ENCODE measurements at regions not wholly inside any gene's neighbourhood (a gene's known extent, or its start where the extent isn't known, plus 50 kb on each side); places are given as distances from the start of the nearest gene placed in this dataset.
A peak's percentile ranks its signal among the peaks of the same experiment; 100 is the strongest.

DNA sequence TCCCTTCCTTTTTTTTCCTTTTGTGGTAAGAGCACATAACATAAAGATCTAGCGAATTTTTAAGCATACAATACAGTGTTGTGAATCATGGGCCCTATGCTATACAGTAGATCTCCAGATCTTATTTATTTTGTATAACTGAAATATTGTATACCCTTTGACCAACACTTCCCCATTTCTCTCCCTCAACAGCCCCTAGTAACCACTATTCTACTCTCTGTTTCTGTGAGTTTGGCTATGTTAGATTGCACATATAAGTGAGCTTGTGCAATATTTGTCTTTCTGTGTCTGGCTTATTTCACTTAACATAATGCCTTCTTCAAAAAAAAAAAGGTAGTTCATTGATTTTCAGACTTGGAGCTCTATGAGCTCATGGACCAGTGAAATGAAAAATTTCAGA is 180.5 kb downstream of the C11orf91 start:
- no peak for DNase-seq

DNA sequence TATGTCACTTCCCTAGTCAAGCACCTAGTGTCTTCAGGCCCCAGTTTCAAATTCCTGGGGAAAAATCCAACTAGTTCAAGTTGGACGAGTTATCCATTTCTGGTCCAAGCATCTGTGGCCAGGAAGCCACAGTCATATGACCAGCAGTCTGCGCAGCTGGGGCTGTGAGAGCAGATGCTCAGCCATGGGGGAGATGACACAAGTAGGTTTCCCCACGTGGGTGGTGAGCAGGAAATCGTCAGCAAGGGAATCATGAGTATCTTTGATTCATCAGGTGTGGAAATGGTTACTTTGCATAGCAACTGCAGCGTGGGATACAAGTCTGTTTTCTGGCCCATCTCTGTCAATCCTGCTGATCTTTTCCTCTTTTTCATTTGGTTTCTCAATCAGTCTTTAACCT is 185.3 kb downstream of the C11orf91 start:
- DNase-seq: no peak

DNA sequence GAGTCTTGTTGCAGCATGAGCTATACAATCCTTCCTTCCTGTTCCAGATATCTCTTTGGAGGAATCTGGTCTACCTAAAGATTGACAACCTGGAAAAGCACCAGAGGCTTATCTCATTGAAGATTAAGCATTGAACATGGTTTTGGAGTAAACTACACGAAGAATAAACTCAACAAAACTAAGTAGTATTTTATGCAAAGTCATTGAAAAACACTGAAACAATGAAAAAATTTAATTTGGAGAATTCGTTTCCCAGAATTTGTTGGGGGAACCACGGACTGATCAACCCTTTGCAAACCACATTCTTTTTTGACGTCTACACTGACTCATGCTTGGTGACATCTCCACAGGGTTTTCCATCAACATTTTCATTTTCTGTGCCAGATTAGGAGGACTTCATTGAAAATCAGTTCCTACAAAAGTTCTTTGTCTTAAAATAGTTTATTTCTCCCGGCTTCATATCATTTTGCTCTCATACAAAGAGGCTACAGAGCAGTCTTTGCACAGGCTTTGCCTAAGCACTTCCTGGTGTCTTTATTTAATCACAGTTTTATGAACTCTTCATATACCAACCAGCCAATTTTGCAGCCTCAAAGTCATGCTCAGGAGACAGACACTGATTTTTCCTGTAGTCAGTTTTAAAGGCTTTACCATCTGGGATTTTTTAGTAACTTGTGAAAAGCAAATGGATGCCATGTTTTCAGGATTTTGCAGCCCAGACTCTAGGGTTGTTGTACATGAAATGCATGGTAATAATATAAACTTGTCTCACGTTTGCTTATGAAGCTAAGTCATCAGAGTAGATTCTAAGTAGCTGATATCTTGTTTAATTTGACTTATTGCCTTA is 186.3 kb downstream of the C11orf91 start:
- DNase-seq: no peak

DNA sequence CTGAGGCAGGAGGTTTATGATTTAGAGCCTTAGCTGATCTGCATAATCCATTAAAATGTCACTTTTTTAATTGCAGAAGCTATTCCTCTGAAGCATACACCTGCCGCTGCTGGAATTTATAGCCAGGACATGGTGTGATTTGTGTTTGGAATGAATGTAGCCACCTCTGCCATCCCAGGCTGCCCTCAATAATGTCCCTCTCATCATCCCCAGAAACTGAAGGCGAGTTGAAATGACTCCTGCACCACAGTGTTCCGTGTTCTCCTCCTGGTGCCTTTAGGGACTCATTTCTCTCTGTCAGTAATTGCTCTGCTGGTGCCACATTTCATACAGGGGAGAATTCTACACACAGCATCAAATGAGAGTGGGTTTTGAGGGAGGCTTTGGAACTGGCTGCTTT is 191.0 kb downstream of the C11orf91 start:
- no peak for DNase-seq

DNA sequence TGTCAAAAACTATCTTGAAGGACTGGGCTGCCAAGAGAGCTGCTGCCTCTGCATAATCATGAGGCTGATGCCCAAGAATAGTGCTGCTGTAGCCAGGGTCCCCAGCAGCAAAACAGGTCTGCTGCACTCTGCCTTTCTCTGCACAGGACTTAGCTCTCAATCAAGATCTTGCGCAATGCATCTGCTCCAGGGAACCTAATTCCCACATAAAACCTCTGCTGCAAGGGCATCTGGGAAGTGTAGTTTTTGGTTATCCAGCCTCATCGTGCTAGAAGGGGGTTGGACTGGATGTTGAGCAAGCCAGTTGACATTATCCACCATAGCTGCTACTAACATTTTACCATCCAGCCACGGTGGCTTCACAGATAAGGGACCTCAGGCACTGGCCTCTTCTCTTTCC is 192.7 kb downstream of the C11orf91 start:
- no peak for DNase-seq

DNA sequence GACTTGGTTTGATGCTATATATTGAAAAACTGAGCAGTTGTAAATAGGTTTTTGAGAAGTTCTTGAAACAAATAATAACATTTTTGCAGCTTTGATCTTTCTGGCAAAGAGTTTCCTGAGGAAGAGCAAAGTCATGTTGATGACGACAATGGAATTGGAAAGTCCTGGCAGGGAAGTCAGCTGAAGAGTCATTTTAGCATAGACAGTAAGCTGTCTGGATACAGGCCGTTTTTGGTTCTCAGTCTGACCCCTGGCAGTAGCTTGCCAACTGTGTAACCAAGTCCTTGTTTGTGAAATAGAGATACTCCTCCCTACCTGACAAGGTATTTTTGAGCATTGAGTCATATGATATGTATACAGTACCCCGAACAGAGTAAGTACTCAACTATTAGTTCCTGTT is 193.3 kb downstream of the C11orf91 start:
- DNase-seq: no peak

DNA sequence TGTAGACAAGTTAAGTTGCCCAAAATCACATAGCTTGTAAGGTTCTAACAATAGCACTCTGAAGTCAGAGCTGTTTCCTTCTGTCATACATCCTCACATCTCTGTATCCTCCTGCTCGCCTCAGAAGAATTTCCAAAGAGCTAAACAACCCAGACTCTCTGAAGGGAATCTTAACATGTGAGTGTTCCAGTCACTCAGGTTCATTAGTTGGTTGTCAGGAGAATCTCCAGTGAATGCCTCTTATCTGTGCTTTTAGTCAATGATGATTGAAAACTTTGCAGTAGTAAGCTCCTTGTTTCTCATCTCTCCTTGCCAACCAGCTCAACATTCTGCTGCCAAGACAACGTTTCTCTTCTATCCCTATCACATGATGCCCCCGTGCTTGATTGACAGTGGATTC is 195.5 kb downstream of the C11orf91 start:
- DNase-seq: no peak

DNA sequence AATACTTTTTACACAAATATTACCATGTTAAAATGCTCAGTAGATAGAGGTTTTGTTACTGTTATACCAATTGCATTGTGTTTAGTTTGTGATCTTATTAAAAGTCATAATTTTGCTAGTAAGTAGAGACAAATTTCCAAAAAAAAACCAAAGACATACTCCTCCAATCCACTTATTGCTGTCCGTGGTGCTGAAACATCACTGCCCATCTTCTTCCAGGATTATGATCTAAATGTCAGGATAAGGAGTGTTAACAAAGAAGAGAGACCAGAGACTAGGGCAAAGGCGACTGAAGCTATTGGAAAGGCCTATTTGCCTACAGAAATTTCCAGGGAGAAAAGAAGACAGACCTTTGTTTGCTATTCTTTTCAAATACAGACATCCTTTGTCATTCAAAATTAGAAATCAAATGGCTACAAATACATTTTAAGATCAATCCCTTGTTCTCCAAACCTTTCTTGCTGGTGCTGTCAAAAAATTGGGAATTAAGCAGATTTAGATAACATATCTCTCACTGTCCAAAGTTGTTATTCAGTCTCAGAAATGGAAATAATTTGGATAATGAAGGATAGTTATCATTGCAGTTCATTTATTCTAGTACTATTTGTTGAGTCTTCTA is 199.7 kb downstream of the C11orf91 start:
- DNase-seq: no peak

DNA sequence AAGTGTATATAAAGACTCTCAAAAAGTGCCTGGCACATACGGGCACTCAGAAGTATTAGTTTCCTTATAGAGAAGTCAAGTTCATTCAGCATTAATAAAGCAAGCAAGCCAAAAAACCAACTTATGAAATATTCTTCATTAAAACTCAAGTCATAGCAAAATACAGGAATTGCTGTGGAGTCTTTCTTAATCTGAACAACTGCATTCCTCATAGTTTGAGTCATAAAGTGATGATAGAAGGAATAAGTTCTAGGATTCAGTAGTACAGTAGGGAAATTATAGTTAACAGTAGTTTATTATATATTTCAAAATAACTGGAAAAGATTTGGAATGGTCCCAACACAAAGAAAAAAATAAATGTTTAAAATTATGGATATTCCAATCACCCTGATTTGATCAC is 200.3 kb downstream of the C11orf91 start:
- no peak for DNase-seq

DNA sequence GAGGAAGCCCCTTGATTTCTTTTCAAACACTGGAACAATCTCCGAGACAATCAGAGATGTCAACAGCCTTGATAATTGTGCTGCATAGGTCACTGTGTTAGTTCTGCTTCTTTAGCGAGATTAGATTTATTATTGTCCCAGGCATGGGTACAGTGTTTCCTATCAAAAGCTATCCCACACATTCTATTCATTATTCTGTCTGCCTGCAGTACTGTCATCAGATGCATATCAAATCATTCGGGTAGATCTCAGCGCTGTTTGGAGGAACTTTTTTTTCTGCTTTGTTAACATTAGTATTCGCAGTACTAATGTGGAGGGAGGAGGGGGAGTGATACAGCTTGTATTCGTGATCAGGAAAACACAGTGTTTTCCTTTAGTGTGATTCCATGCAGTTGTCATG is 208.0 kb downstream of the C11orf91 start:
- DNase-seq: no peak

DNA sequence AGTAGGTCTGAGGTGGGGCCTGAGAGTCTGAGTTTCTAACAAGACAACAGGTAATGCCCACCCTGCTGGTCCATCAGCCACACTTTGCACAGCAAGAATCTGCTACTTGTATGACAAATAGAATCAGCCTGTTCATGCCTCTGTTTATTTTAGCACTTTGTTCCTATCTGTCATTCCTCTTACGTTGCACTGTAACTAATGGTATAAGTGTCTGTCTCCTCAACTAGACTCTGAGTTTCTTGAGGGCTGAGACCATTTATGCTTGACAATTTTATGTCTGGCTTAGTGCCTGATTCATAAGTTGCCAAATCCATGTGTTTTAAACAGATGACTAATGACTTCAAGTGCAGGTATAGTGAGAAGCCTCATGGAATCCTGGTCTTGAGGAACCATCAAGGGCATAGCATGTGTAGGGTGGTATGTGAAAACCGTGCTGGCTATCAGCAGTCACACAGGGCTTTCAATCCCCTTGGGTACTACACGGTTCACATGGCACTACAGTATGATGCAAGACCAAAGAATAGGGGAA is 209.7 kb downstream of the C11orf91 start:
- no peak for DNase-seq

DNA sequence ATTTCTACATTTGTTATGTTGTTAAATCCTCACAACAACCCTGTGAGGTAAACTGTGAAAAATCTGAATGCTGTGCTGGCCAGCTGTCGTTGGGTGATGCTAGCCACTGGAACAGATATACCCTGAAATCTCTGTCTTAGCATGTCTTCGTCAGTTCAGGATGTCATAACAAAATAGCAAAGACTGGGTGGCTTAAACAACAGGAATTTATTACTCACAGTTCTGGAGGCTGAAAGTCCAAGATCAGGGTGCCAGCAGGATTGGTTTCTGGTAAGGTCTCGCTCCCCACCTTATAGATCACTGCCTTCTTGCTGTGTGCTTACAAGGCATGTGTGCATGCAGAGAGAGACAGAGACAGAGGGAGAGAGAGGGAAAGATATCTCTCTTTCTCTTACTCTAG is 211.7 kb downstream of the C11orf91 start:
- DNase-seq: no peak

DNA sequence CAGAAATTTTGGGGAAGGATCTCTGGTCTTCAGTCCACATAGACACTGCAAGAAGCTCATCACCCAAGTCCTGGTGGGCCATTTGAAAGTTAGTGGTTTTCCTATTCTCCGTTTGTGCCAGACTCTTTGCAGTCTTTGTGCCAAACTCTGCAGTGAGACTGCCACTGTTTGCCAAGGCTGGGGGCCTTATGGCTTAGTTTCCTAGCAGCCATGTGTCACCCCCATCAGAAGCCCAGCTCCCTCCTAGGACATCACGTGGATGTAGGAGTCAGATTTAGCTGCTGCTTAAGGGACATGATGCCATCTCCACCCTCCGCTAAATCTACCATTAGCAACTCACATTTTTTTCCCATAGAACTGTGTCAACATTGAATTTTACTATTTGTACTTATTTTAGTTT is 220.0 kb downstream of the C11orf91 start:
- DNase-seq: no peak

DNA sequence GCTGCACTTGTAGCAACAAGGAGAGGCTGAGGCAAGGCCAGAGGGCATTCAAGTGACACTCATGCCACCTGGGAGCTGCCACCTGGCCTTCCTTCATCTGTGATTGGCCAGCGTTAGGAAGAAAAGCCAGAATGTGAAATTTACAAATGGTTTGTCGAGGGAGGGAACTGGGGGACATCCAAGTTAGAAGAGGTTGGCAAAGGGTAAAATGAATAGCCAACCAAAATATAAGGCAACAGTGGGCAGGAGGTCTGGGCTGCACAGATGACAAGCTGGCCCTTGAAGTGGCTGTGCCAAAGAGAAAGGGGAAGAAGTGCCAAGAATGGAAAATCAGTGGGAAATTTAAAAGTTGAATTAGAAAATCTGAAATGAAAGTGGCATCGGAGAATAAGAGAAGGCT is 221.4 kb downstream of the C11orf91 start:
- DNase-seq: no peak

DNA sequence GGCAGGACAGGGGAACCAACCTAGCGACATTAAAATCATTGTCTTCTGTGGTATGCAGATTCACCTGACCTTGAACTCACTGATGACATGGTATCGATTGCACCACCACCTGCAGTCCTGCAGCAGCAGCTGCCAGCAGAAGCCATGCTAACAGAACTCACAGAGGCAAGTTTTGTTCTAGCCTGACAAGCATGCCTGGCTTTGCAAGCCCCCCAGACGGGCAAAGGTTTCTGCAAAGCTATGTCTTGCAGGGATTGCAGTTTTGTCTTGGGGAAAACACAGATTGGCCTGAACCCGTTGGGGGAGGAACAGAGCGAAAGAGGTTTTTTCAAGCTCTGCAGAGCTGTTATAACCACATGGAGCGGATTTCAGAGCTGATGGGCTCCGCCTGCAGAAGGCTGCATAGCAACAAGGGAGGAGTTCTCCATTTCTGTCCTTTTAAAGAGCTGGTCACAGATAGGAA is 221.0 kb downstream of the HIPK3 start:
- peak in 1 of 2 experiments; percentile 83 for DNase-seq

DNA sequence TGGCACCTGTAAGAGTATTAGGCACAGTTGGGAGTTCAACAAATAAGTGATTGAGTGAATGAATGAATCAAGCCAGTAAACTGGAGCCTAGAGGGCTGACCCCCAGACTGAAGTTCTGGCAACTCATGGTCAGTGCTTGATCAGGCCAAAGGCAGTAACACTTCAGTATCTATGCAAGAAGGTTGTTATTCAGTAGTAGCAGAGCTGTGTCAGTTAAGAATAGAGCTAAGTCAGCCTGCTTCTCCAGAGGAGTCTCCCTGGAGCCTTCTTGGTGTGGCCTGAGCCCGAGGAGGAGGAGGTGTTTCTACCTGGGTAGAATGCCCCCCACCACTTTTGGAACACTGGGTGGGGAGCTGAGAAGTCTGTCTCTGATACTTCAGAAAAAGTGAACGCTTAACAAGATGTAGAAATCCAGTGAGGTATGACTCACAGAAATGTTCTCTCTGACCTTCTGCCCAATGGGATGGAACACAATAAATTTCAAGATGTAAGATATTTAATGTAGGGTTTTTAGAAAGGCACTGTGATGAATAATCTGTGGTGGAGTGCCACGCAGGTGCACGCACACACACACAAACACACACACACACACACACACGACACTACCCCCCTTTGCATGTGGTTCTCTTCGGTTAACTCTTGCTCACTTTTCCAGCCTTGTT is 219.9 kb downstream of the HIPK3 start:
- no peak for DNase-seq

DNA sequence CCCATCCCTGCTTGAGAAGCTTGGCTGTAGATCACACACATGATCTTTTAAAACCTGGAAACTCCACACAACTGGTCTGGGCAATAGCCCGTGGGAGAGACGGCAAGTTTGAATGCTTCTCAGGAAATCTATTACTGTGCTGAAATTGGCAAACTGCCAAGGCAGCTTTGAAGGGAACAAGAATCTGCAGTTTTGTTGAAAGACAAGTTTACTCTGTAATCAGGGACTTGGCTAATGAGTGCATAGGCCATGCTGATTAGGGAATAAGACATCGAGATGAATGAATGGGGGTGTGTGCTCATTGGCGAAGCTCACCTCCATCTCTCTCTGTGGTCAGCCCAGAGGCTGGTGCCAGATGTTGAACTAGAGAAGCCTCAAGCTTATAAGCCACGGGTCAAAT is 218.8 kb downstream of the HIPK3 start:
- DNase-seq: peak in 1 of 2 experiments; percentile 57

DNA sequence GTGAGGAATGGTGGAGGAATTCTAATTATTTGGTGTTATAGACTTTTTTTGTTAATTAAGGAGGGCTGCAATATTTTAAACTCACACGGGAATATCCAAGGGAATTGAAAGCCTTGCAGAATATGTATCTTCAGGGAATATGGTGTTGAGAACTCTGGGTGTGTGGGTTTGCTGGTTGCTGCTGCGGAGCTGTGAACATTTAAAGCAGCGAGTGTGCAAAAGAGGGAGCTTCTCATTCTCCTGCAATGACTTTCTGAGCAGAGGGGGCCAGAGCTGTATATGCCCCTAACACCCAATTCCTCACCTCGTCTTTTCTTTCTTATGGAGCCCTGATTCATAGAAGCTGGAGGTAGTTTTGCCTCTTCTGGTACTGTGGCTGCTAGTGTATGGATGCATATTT is 217.7 kb downstream of the HIPK3 start:
- DNase-seq: no peak

DNA sequence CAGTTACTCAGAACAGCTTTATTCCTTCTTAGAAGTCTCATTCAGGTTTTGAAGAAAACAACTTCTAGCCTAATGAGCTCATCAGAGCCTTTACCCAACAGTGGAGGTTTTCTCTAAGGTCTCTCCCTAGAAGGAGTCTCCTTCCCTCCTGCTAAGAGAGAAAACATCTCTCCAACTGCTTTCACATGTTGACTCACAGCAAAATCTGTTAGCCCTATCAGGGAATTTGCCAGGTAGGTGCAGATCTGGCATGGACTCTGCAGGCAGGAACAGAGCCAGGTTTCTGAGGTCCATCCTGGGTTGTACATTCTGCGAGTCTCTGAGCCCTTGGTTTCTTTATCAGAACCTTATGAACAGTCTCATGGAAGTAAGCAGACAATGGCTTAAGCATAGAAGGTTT is 214.4 kb downstream of the HIPK3 start:
- no peak for DNase-seq

DNA sequence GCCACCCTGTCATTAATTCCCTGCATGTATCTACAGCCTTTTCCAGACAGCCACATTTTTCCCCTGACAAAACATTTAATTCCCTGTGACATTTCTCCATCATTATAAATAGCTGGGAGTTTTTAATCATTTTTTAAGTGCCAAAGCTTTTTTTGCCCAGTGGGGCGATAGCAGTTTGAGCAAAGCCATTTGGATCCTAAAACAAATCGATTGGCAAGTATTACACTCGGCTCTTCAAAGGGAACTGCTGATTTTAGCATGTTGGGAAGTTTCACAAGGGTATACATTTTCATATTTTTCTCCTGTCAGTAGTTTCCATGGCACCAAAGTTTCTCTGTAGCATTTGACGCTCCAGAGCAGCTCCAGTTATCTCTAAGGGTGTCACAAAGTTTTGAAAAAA is 210.8 kb downstream of the HIPK3 start:
- DNase-seq: no peak

DNA sequence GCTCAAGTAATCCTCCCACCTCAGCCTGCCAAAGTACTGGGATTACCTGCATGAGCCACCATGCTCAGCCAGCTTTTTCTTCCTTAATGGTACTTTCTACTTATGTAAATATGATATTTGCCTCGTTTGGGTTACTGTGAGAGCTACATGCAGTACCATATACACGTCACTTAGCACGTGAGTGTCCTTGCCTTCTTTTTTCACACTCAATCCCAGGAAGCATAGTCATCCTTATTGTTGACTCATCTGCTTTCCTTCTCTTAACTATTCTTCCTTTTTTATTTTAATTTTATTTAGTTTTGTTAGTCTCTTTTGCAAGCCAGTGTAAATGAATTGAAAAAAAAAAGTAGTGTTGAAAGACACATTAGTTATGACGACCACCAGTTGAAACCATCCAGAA is 205.9 kb downstream of the HIPK3 start:
- DNase-seq: no peak

DNA sequence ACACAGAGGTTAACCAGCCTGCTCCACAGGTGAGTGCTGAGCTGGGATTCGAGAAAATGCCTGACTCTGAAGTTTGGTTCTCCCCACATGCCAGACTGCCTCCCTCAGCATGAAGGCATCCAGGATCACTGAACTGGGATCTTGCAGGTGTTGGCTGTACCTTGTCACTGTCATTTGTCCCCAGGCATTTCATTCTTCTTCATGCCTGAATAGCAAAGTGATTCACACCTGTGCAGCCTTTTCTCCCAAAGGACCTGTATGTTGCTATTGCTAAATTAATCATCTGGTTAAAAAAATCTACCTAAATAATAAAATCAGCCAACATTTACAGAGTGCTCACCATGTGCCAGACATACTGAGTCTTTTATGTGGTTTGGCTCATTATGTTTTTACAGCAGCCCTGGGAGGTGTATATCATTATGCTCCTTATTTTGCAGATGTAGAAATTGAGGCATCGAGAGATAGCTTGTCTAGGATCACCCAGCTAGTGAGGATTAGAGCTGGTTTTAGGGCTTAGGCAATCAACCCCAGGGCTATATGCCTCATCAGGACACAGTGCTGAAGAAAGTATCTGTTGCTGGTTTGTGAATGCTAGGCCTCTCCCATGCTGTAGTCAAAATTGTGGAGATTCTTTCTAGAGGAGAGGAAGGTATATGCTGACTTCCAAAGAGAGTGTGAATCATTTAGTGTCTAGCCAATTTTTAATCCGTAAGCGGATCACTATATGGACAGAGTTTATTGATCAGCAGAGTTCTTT is 204.4 kb downstream of the HIPK3 start:
- DNase-seq: no peak

DNA sequence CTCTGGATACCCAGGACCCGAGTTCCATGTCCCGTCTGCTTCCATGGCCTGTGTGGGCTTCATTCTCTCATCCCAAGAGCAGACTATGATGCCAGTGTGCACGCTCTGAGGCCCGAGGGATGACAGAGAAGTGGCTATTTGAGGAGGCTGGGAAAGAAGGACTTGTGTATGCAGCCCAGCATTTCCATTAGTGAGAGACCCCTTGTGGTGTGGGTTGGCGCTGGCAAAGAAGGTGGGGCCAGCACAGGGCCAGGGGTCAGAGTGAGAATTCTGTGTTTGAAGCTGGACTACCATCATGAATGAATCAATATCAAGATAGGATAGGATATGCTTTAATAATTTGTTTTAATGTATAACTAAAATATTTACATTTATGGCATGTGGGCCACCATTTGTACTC is 200.8 kb downstream of the HIPK3 start:
- DNase-seq: no peak

Data from NCI-H187 (cell line).